Femur (tissue), 1 donor: ENCODE measurements at regions not wholly inside any gene's neighbourhood (a gene's known extent, or its start where the extent isn't known, plus 50 kb on each side); places are given as distances from the start of the nearest gene placed in this dataset.
"Not testable (repeated sequence)": the region's sequence is repeated elsewhere in the genome, so short reads cannot be mapped to it uniquely, and the experiment has no call there.

ENCODE experiments used
- DNase-seq: peaks from one replicate; pipeline ENCODE4 v3.0.0-alpha.2; 2017

DNA sequence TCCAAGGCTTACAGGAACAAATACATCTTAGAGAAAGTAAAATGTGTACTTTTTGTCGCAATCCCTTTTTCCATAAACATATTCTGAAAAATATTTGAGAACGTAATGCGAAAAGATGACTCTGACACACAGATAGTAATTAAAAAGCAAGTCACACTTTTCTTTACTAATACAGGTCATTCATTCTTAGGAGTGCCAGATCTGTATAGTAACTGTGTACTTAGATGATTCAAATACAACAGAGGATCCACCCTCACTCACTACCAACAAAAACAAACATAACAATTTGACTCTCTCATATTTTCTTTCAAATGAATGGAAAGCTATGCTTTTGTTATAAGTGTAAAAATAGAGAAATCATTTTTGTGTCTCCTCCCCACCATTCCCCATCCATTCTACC lies 795.4 kb downstream of the SLC6A15 start:
- DNase-seq = no peak

- DNase-seq = no peak
Observed at GRCh38 chr12:84113666-84114065, 798.9 kb downstream of the SLC6A15 start.

- not testable (repeated sequence) for DNase-seq
Observed at GRCh38 chr12:84103886-84104285, 808.7 kb downstream of the SLC6A15 start.

DNA sequence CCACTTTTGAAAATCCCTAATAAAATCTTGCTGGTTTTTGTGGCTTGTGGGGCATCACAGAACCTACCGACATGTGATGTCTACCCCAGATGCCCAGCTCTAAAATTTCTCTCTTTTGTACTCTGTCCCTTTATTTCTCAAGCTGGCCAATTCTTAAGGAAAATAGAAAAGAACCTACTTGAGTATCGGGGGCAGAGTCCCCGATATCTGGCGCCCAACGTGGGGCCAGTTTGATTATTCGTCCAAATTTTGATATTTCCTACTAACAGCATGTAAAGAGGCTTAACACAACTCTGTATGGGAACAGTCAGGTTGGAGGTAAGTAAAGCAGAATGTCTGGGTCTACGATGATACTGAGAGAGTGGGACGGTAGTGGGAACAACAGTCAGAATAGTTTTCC lies 810.6 kb downstream of the SLC6A15 start:
- not testable (repeated sequence) for DNase-seq

DNA sequence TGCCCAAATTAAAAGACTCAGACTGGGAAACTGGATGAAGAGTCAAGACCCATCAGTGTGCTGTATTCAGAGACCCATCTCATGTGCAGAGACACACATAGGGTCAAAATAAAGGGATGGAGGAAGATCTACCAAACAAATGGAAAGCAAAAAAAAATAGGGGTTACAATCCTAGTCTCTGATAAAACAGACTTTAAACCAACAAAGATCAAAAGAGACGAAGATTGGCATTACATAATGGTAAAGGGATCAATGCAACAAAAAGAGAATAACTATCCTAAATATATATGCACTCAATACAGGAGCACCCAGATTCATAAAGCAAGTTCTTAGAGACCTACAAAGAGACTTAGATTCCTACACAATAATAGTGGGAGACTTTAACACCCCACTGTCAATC lies 813.0 kb downstream of the SLC6A15 start:
- DNase-seq = not testable (repeated sequence)

DNA sequence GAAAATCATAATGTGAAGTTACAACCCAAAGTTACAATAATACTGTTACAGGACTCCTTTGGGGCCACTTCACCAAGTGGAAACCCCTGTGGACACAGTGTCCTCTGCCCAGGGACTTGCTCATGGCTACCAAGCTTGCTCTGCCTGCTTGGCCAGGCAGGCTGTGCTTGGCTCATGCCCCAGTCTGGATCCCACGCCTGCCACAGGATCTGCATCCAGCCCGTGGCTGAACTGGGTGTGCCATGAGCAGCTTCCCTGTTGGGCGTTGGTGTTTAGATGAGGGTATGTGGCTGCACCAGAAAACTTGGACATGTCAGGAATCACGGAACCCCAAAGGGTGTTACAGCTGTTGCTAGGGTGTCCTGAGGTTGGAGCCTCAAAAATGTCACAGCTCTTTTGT lies 820.9 kb downstream of the SLC6A15 start:
- DNase-seq = no peak

- DNase-seq = no peak
Observed at GRCh38 chr12:84089356-84089755, 823.2 kb downstream of the SLC6A15 start.

DNA sequence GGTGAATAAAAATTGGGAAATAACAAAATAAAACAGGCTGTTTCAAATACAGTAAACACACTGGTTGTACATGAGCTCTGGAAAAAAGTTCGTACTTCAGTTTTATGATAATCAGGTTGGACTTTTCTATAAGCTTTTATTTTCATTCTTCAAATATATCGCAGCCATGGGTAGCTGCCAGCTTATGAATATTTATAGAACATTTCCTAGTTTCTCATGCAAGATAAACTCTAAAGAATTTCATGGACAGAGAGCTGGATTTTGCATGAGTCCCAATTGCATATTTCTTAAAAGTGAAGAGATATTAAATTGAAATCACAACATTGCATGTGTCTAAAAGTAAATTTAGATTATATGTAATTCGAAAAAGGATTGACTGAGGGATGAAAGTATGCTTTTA lies 827.6 kb downstream of the SLC6A15 start:
- DNase-seq = no peak

GRCh38 chr12:84079626-84080025 lies 833.0 kb downstream of the SLC6A15 start:
- DNase-seq = no peak

DNA sequence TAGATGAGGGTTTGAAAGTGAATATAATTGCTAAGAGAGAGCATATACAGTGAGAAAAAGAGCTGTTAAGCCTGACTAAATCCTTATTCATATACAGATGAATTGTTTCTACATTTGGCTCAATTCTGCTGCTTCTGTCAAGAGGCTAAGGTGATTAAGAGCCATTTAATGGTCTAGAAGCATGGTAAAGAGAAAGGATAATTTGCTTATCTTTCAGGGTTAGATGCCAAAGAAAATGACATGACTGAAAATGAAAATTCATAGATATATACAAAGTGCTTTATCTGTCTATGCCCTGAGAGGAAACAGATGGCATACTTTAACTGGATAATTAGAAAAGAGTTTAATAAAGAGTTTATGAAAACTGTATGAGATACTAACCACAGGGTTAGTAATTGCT lies 834.9 kb downstream of the SLC6A15 start:
- DNase-seq = no peak

DNA sequence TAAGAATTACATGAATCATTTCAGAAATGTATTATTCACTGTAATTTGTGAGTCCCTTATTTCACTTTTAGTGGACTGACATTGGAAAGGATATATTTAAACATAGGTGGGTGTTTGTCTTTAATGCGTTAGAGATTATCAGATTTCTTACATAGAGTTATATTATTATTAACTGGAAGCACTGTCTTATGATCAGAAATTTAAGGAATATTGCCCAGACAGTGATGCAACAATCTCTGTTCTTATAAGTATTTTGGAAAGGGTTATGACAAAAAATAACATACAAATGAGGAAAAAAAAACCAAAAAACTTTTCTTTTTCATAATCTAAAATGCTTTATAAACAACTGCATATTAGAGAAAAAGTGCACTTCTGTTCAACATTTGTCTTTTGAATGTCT lies 836.6 kb downstream of the SLC6A15 start:
- no peak for DNase-seq

GRCh38 chr12:84073401-84073800 lies 839.2 kb downstream of the SLC6A15 start:
- peak; percentile 28 for DNase-seq

DNA sequence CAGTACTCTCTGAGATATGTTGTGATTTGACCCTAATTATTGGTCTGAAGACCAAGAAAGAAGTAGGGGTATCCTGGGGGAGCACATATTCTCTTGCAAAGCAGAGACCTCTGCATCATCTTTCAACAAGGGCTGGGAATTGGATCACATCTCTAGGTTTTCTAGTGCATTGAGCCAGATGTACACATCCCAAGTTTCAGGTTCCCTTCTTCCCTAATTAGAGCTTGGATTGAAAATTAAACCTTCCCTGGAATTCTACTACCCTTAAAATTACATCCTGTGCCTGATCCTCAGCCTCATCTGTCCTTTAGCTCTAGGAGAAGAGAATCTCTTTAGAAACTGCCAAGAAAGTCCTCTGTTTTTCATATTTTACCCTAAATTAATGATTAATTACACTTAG lies 839.6 kb downstream of the SLC6A15 start:
- DNase-seq = no peak

DNA sequence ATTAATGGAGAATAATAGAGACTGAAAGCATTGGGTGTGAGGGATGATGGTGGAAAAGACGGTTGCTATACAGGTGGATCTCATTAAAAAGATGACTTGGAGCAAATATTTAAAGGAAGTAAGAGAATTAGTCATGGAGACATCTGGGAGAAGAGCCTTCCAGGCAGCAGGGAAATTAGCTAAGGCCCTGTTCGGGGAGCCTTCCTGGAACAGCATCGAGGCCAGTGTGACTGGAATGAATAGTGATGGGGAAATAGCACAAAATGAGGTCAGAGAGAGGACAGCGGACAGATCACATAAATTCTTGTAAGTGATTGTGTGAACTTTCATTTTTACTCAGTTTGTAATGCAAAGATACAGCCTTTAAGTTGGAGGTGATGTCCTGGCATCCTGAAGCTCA lies 842.3 kb downstream of the SLC6A15 start:
- peak; percentile 77 for DNase-seq

GRCh38 chr12:84069699-84070098 lies 842.9 kb downstream of the SLC6A15 start:
- DNase-seq = no peak

DNA sequence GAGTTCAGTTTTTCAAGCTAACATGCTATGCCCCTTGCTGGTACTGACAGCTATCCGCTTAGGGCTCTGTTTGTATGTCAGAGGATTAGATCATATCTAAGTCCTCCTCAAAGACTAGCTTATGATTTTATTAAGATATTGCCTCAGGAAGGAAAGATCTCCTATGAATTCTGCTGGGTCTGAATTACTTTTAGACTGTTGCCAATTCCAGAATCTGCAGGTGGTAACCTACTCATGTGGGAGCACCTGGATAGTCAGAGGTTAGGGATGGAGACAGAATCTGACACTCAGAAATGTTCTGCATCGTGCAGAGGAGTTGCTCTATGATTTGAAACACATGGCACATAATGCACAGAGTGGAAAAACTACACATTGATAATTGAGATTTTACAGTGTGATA lies 843.4 kb downstream of the SLC6A15 start:
- no peak for DNase-seq

- DNase-seq = no peak
Observed at GRCh38 chr12:84058136-84058535, 854.5 kb downstream of the SLC6A15 start.

GRCh38 chr12:84054811-84055210 lies 857.8 kb downstream of the SLC6A15 start:
- no peak for DNase-seq

DNA sequence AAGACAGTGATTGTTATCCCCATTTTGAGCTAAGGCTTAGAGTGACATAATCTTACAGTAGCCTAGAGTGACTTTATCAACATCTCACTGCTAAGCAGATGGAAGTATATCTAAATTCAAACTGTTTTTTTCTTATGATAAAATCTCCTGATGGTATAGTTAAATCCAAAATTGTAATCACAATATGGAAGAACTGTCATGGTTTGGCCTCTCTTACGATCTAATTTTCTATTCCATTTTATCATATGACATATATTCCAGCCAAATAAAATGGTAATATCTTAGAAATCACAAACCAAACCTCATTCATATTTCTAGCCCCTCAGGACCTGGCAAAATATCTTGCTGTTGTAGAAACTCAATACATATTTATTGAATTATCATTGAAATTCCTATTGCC lies 864.7 kb downstream of the SLC6A15 start:
- DNase-seq = no peak

- DNase-seq = no peak
Observed at GRCh38 chr12:84046859-84047258, 865.7 kb downstream of the SLC6A15 start.

GRCh38 chr12:84043355-84043754 lies 869.2 kb downstream of the SLC6A15 start:
- DNase-seq = no peak

DNA sequence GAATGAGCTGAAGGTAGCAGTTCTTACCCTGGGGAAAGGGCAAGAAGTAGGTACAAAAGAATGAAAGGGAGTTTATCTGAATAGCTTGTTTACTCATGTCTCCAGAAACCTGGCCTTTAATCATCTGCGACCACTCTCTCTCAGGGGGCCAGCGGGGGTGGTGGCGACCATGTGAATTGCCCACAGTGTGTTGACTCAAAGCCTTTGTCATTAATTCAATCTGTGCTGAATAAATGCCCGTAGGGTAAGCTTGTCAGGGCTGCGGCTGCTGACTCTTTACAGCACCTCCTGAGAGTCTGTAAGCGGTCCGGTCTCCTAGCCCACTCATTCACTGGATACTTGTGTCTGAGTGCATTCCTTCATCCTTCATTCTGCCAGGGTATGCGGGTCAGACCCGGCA lies 874.4 kb downstream of the SLC6A15 start:
- no peak for DNase-seq

GRCh38 chr12:84036912-84037311 lies 875.7 kb downstream of the SLC6A15 start:
- no peak for DNase-seq

GRCh38 chr12:84035766-84036165 lies 876.8 kb downstream of the SLC6A15 start:
- DNase-seq = no peak

GRCh38 chr12:84034871-84035270 lies 877.7 kb downstream of the SLC6A15 start:
- no peak for DNase-seq

- no peak for DNase-seq
Observed at GRCh38 chr12:84033162-84033561, 879.4 kb downstream of the SLC6A15 start.
